ENCODE measurements at regions not wholly inside any gene's neighbourhood (a gene's known extent, or its start where the extent isn't known, plus 50 kb on each side); places are given as distances from the start of the nearest gene placed in this dataset.
"Not testable (repeated sequence)": the region's sequence is repeated elsewhere in the genome, so short reads cannot be mapped to it uniquely, and the experiment has no call there.

GRCh38 chr7:66489065-66489464 is 139.6 kb upstream of the KCTD7 start:
- TF ChIP-seq CTCF, POLR2A (IDR thresholded peaks at IDR 0.05): not testable (repeated sequence)
